RCC 7860 (cell line): ENCODE measurements at regions not wholly inside any gene's neighbourhood (a gene's known extent, or its start where the extent isn't known, plus 50 kb on each side); places are given as distances from the start of the nearest gene placed in this dataset.

Source experiments
- DNase-seq: peaks from one replicate; pipeline ENCODE4 v3.0.0-alpha.2; 2015; ENCODE audit warnings: low spot score
- FAIRE-seq: peaks from 2 replicates; lab custom pipeline; 2012; peaks lifted over from hg19 to GRCh38; lab: Jason Lieb, UNC

DNA sequence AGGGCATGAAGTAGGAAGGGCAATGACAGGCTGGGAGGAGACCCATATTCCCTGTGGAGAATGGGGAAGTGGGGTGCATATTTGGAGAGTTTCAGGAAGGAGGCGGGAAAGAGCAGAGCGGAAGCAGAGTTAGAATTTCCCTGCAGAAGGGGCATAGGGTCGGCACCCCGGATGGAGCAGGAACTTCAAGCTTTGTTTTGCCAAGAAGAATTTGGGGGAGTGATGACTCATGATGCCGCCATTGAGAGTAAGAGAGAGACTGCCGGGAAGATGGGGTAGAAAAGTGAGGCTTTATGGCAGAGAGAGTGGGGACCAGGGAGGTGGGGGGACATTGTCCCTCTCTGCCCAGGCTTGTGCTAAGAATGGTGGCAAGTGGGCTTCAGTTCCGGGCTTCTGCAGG, 50.3 kb upstream of the EPB41L1 start:
- no peak for DNase-seq

More for the DNA sequence above, 50.3 kb upstream of the EPB41L1 start:
- no peak for FAIRE-seq
